ENCODE measurements at regions not wholly inside any gene's neighbourhood (a gene's known extent, or its start where the extent isn't known, plus 50 kb on each side); places are given as distances from the start of the nearest gene placed in this dataset.

- H3K9ac ChIP-seq (replicated peaks; ENCODE audit: extremely low read depth, insufficient read depth, low read length), result no peak overlapping the region
- BruUV-seq (replicated peaks), result no TSS peak
- H3K4me2 ChIP-seq (ENCODE audit: insufficient read depth, low read length), result no peak overlapping the region
- H3K9me3 ChIP-seq (replicated peaks; ENCODE audit: control insufficient read depth, insufficient read depth, low read length), result no peaks in the 10 kb centered on the region
- H3K9me1 ChIP-seq (replicated peaks; ENCODE audit: control insufficient read depth, extremely low read depth, insufficient read depth, low read length), result no peaks in the 10 kb centered on the region
- DNase-seq (ENCODE audit: low read depth, low spot score) (no peak), FAIRE-seq (no peak)
- ChIA-PET CTCF (no interaction called here), POLR2A (no interaction called here)
- no peak overlapping the region for H3K27ac ChIP-seq (ENCODE audit: insufficient read depth, low read depth, low read length)
- dilution Hi-C loops (cut with MboI; ENCODE audit: extremely low pct_ligation_motif_present, low sequenced_read_pairs) (no loop called here), intact Hi-C loops (cut with micrococcal nuclease) (no loop called here)
- H3K79me2 ChIP-seq (ENCODE audit: control insufficient read depth, insufficient read depth, low read length), result no peaks in the 10 kb centered on the region
- no peaks in the 10 kb centered on the region for H3K4me1 ChIP-seq (ENCODE audit: control insufficient read depth, extremely low read depth, insufficient read depth, low read length)
- H3K4me3 ChIP-seq (replicated peaks in 1 of 3; ENCODE audit: insufficient read depth in 1 of 3, low read depth in 1 of 3, low read length in 3 of 3), result no peak overlapping the region
- H2AFZ ChIP-seq (ENCODE audit: low read depth, low read length), result no peak overlapping the region
- no peaks in the 10 kb centered on the region for H4K20me1 ChIP-seq (replicated peaks; ENCODE audit: control insufficient read depth, extremely low read depth, insufficient read depth, low read length)
- H3K27me3 ChIP-seq (ENCODE audit: control insufficient read depth in 2 of 2, insufficient read depth in 2 of 2, low read length in 2 of 2), result no peaks in the 10 kb centered on the region
- H3K36me3 ChIP-seq (ENCODE audit: control insufficient read depth in 2 of 2, extremely low read depth in 1 of 2, insufficient read depth in 2 of 2, low read length in 2 of 2), result no peaks in the 10 kb centered on the region
- TF ChIP-seq POLR2A (IDR thresholded peaks at IDR 0.05; ENCODE audit: low read depth, low read length), result no peak
Observed at GRCh38 chr11:81331088-81331487, 1402.6 kb downstream of the FAM181B start.

GRCh38 chr11:81303038-81303664 lies 1430.5 kb downstream of the FAM181B start:
- no peaks in the 10 kb centered on the region for H3K9me1 ChIP-seq (replicated peaks; ENCODE audit: control insufficient read depth, extremely low read depth, insufficient read depth, low read length)
- BruUV-seq (replicated peaks), result no TSS peak

More at GRCh38 chr11:81303038-81303664, 1430.5 kb downstream of the FAM181B start:
- no peaks in the 10 kb centered on the region for H3K79me2 ChIP-seq (ENCODE audit: control insufficient read depth, insufficient read depth, low read length)
- H3K4me2 ChIP-seq (ENCODE audit: insufficient read depth, low read length), result no peak overlapping the region
- no peaks in the 10 kb centered on the region for H3K27me3 ChIP-seq (ENCODE audit: control insufficient read depth in 2 of 2, insufficient read depth in 2 of 2, low read length in 2 of 2)
- dilution Hi-C loops (cut with MboI; ENCODE audit: extremely low pct_ligation_motif_present, low sequenced_read_pairs), result no loop called here
- no peak overlapping the region for H3K27ac ChIP-seq (ENCODE audit: insufficient read depth, low read depth, low read length)
- intact Hi-C loops (cut with micrococcal nuclease), result no loop called here
- no peaks in the 10 kb centered on the region for H3K4me1 ChIP-seq (ENCODE audit: control insufficient read depth, extremely low read depth, insufficient read depth, low read length)
- ChIA-PET POLR2A (no interaction called here), CTCF (no interaction called here)
- H3K9ac ChIP-seq (replicated peaks; ENCODE audit: extremely low read depth, insufficient read depth, low read length), result no peak overlapping the region
- no peak for TF ChIP-seq FOS (IDR thresholded peaks at IDR 0.05; ENCODE audit: borderline replicate concordance, insufficient read depth, low read length)
- TF ChIP-seq JUN (IDR thresholded peaks at IDR 0.05; ENCODE audit: borderline replicate concordance, insufficient read depth, insufficient read length, low read depth), result no peak
- no peak for TF ChIP-seq EZH2 (IDR thresholded peaks at IDR 0.05; ENCODE audit: borderline replicate concordance, low read depth, low read length, severe bottlenecking)
- no peak for TF ChIP-seq POLR2A (IDR thresholded peaks at IDR 0.05; ENCODE audit: low read depth, low read length)
- no peak for TF ChIP-seq POLR2AphosphoS5 (IDR thresholded peaks at IDR 0.05; ENCODE audit: insufficient read depth, low read depth, low read length)
- TF ChIP-seq GATA2 (IDR thresholded peaks at IDR 0.05; ENCODE audit: insufficient read depth, insufficient read length, low read depth, low read length), result no peak
- no peak for TF ChIP-seq MYC (IDR thresholded peaks at IDR 0.05; ENCODE audit: low read depth, low read length)
- no peak for TF ChIP-seq MAX (IDR thresholded peaks at IDR 0.05; ENCODE audit: insufficient read depth, insufficient read length)
- no peak for TF ChIP-seq CTCF (IDR thresholded peaks at IDR 0.05; ENCODE audit: extremely low read depth in 1 of 2, insufficient read depth in 1 of 2, low read depth in 1 of 2, low read length in 2 of 2)
- H2AFZ ChIP-seq (ENCODE audit: low read depth, low read length), result no peak overlapping the region
- no peaks in the 10 kb centered on the region for H3K36me3 ChIP-seq (ENCODE audit: control insufficient read depth in 2 of 2, extremely low read depth in 1 of 2, insufficient read depth in 2 of 2, low read length in 2 of 2)
- no peak for FAIRE-seq
- H3K9me3 ChIP-seq (replicated peaks; ENCODE audit: control insufficient read depth, insufficient read depth, low read length), result peaks cover 2% of the 10 kb centered on the region
- DNase-seq (ENCODE audit: low read depth, low spot score), result no peak
- H3K4me3 ChIP-seq (replicated peaks in 1 of 3; ENCODE audit: insufficient read depth in 1 of 3, low read depth in 1 of 3, low read length in 3 of 3), result no peak overlapping the region
- no peaks in the 10 kb centered on the region for H4K20me1 ChIP-seq (replicated peaks; ENCODE audit: control insufficient read depth, extremely low read depth, insufficient read depth, low read length)
